Neural progenitor cell (in vitro differentiated cells): ENCODE measurements at regions not wholly inside any gene's neighbourhood (a gene's known extent, or its start where the extent isn't known, plus 50 kb on each side); places are given as distances from the start of the nearest gene placed in this dataset.

Source experiments
- EZH2 ChIP-seq: fragments of 200-600 bp; sonication (generic); IDR thresholded peaks from 2 replicates; pipeline ENCODE4 v1.6.1; 2017; ENCODE audit warnings: antibody characterized with exemption, mild to moderate bottlenecking, moderate library complexity
- EZH2phosphoT487 ChIP-seq: fragments of 200-600 bp; sonication (generic); IDR thresholded peaks from 2 replicates; pipeline ENCODE4 v1.6.1; 2017; ENCODE audit warnings: antibody characterized with exemption
- TF ChIP-seq, protein P1 (sequence below): fragments of 200-600 bp; sonication (generic); IDR thresholded peaks from 2 replicates; pipeline ENCODE4 v1.5.1; 2017; ENCODE audit warnings: antibody characterized with exemption, mild to moderate bottlenecking

DNA sequence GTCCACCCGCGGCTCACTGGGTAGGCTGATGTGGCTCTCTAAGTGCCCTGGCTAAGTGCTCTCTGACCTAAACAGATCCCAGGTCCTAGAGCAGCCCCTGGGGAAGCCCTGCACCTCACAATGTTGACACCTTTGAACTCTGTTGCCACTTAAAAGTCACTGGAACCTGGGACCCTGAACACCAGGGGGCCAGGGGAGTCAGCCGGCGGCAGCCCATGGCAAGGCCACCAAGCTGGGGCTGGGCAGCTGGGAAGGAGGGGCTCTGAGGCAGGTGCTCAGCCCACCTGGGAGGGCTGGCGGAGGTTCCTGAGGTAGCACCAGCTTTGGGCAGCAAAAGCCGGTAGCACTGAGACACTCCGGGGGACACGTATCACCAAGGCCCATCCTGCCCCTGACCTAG, 129.0 kb downstream of the CHSY1 start:
- TF ChIP-seq, protein P1, sequence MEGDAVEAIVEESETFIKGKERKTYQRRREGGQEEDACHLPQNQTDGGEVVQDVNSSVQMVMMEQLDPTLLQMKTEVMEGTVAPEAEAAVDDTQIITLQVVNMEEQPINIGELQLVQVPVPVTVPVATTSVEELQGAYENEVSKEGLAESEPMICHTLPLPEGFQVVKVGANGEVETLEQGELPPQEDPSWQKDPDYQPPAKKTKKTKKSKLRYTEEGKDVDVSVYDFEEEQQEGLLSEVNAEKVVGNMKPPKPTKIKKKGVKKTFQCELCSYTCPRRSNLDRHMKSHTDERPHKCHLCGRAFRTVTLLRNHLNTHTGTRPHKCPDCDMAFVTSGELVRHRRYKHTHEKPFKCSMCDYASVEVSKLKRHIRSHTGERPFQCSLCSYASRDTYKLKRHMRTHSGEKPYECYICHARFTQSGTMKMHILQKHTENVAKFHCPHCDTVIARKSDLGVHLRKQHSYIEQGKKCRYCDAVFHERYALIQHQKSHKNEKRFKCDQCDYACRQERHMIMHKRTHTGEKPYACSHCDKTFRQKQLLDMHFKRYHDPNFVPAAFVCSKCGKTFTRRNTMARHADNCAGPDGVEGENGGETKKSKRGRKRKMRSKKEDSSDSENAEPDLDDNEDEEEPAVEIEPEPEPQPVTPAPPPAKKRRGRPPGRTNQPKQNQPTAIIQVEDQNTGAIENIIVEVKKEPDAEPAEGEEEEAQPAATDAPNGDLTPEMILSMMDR: no peak
- TF ChIP-seq EZH2 (no peak), EZH2phosphoT487 (no peak)
